NCI-H69 (cell line): ENCODE measurements at regions not wholly inside any gene's neighbourhood (a gene's known extent, or its start where the extent isn't known, plus 50 kb on each side); places are given as distances from the start of the nearest gene placed in this dataset.
A peak's percentile ranks its signal among the peaks of the same experiment; 100 is the strongest.
"Not testable (repeated sequence)": the region's sequence is repeated elsewhere in the genome, so short reads cannot be mapped to it uniquely, and the experiment has no call there.

ENCODE experiments used
- DNase-seq: peaks from one replicate; lab custom pipeline; 2025; lab: John Stamatoyannopoulos, UW

- no peak for DNase-seq
Measured at GRCh38 chr20:59460352-59460751, 144.0 kb upstream of the PHACTR3 start.

GRCh38 chr20:59461526-59461925, 142.8 kb upstream of the PHACTR3 start:
- peak; percentile 56 for DNase-seq

GRCh38 chr20:59462249-59462648, 142.1 kb upstream of the PHACTR3 start:
- no peak for DNase-seq

- no peak for DNase-seq
Measured at GRCh38 chr20:59463541-59463940, 140.8 kb upstream of the PHACTR3 start.

- DNase-seq, result no peak
Measured at GRCh38 chr20:59466107-59466815, 138.1 kb upstream of the PHACTR3 start.

DNA sequence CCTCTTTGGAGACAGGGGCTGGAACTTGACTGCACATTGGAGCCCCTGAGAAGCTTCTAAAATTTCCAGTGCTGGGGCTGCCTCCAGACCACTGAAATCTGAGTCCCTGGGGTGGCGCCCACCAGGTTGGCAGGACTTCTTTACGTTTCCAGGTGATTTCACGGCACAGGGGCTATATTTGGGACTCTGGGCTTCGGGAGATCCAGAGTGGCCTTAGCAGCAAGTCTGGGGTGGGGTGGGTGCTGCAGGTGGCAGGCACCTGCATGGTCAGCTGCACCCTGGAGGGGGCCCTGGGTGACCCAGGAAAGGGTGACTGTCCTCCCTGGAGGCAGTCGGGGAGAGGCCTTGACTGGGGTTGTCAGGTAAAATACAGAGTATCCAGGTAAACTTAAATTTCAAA, 135.5 kb upstream of the PHACTR3 start:
- DNase-seq, result no peak

GRCh38 chr20:59469267-59470252, 134.8 kb upstream of the PHACTR3 start:
- DNase-seq, result peak; percentile 11

DNA sequence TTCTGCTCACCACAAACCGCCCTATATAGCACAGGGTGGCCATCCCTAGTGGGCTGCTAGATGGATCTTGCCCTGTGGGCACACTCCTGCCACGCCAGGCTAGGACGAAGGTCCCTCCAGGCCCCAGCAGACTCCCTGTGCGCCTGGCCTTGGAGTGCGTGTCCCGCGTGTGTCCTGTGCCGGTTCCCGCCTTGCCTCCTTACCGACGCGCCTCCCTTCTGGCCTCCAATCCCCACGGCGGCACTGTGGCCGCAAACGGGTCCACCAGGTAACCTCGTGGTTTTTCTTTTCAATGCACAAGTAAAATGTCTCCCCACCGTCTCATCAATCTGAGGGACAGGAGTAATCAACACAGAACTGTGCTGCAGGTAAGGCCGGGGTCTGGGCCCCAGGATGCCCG, 133.8 kb upstream of the PHACTR3 start:
- no peak for DNase-seq

- DNase-seq, result peak; percentile 19
Measured at GRCh38 chr20:59471653-59472421, 132.5 kb upstream of the PHACTR3 start.

GRCh38 chr20:59473742-59474141, 130.6 kb upstream of the PHACTR3 start:
- no peak for DNase-seq

GRCh38 chr20:59481067-59481466, 123.3 kb upstream of the PHACTR3 start:
- no peak for DNase-seq

DNA sequence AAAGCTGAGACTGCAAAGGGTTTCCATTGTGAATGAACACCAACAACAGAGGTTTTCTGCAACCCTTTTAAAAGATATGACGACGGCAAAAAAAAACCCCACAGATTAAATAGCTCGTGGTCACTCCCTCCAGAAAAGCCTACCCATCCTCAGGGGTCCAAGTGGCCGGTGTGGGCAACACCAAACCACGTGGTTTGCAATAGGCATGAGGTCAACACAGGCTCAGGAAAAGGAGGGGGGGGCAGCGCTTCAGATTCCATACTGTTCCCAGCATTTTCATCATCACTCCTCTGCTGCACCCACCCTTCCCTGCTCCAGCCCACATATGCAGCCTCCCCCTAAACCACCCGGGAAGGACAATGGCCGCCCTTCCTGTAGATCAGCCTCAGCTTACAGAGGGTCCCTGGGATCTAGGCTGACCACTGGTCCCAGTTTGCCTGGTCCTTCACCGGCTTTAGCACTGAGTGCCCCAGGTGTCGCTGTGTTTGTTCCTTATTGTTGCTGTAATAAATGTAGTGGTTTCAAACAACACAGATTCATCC, 122.8 kb upstream of the PHACTR3 start:
- no peak for DNase-seq

DNA sequence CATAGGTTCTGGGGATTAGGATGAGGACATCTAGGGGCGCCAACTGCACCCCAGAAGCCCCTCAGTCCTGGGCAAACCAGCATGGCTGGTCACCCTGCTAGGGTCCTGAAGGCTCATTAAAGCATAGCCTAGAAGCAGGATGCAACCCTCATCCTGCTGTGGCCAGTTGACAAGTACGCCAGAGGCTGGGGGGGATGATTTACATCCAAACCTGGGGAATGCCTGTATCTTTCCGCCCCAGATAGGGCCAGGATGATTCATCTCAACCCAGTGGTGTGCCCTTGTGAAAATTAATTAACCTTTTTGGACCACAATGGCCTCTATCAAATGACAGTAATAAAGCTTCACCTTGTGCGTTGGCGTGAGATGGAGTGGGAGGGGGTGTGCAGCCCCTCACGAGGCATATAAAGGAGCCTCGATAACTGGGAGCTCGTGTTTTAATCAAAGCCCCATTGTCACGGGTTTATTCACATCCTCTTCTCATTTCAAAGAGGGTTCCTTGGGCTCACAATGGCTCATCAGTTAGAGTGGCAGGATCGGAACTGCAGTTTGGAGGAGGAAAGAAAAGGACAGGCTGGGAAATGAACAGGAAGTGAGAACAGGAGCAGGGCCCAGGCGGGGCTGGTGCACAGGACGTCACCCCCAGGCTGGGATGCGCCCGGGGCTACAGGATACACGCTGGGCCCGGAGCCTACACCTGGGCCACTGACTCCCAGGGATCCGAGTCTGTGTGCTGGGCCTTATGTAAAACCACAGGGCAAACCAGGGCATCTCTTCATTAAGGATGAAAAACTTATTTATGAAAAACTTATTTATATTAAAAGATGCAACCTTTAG, 121.8 kb upstream of the PHACTR3 start:
- DNase-seq, result no peak

DNA sequence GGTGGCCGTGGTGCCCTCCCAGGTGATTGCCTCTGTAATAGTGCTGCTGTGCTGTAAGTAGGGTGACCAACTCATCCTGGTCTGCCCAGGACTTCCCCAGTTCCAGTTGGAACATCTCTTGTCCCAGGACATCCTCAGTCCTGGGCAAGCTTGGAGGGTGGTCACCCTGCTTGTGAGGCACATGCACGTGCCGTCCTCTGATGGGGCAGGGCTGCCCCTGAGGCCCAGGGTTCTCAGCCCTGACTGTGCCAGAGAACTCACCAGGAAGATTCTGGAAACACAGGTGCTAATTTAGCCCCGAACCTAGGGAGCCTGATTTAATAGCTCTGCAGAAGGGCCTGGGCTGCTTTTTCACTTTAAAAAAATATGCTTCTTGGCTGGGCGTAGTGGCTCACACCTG, 120.9 kb upstream of the PHACTR3 start:
- DNase-seq, result no peak

DNA sequence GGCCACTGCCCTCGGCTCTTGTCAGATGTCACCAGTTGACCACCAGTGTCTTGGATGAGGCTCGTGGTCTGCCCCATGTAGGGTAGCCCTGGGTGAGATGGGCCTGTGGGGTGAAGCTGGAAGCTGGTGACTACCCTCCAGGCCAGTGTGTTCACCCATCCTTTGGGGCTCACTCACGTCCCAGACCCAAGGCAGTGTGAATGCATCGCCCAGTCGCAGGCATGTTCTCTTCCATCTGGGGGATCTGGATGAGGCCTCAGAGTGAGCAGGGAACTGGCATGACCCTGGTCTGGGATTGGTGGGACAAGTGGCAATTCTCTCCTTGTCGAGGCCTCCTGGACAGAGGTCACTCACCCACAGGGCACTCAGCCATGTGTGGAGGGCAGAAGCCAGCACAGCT, 120.1 kb upstream of the PHACTR3 start:
- DNase-seq, result no peak

DNA sequence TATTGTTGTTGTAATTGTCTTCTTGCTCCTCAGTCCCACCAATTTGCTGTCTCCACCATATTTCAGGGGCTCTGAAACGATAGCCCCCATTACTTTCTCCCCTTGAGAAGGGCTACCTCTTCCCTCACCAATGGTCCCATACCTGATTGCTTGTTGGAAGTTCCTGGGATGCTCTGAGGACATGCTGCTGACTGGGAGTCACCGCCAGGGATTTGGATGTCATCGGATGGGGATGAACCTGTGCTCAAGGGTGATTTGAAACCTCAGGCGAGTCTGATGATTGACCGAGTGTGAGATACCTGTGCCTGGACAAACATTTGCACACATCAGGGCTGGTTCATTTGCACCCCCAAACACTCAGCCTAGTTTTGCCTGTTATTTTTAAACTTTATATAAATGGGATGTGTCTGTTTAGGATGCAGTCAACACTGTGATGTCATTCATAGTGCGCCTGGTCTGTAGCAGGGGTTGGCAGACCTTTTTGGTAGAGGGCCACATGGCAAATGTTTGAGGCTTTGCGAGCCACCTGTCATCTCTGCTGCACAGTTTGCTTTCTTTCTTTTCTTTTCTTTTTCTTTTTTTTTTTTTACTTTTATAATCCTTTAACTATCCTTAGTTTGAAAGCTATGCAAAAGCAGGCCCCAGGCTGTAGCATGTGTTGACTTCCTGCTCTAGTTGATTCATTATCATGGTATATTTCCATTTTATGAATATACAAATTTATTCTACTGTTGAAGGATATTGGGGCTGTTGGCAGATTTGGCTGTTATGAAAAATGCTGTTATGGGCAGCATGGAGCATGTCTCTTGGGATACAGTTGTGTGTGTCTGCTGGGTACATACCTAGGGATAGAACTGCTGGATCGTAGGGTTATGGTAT, 118.5 kb upstream of the PHACTR3 start:
- DNase-seq, result no peak

GRCh38 chr20:59488459-59488858, 115.9 kb upstream of the PHACTR3 start:
- DNase-seq, result peak; percentile 25

- DNase-seq, result not testable (repeated sequence)
Measured at GRCh38 chr20:59490196-59491004, 113.9 kb upstream of the PHACTR3 start.

DNA sequence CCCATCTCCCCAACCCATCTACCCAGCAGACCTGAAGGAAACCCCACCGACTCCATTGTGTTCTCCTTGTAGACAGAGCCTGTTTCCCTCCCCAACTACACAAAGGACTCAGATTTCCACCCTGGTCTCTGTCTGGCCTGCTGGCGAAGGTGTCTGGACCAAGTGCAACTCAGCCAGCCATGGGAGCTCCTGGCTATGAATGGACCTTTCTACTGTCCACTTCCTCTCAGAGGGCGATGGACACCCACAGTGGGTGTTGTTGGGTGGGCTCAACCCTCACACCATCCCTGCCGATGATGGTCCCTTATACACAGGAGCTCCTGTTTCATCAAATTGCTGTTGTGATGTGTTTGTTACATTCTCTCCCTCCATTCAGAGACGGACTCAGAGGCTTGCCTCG, 112.5 kb upstream of the PHACTR3 start:
- no peak for DNase-seq
